ENCODE measurements at regions not wholly inside any gene's neighbourhood (a gene's known extent, or its start where the extent isn't known, plus 50 kb on each side); places are given as distances from the start of the nearest gene placed in this dataset.

DNA sequence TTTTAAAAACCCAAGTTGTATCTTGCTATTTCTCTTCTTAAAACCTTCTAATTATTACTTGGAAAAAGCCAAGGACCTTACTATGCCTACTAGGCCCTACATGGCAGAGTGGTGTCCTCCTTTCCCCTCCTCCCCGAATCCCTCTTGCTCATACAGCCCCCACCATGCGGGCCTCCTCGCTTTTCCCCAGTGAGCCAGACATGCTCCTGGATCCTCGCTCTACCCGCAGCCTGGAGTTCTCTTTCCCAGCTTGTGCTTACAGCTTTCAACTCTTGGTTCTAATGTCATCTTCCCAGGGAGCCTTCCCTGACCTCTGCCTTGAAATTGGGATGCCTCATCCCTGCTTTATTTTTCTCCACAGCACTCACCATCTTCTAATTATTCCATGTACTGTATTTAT, 111.8 kb upstream of the TLE3 start:
- DNase-seq, result no peak

DNA sequence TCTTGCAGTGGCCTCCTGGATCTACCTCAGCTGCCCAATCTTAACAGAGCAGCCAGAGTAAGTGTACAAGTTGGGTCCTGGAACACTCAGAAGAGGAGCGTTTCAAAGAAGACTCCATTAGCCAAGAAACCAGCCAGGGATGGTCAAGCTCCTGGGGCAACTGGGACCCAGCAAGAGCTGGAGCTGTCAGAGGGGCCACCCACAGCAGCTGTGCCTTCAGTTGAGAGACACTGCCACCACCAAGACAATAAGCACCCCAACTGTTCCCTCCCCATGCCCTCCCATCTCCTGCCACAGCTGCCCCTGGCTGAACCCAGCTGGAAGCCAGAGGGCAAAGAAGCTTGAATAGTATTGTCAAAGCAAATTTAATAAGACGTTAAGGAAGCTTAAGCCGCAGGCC, 110.6 kb upstream of the TLE3 start:
- no peak for DNase-seq

DNA sequence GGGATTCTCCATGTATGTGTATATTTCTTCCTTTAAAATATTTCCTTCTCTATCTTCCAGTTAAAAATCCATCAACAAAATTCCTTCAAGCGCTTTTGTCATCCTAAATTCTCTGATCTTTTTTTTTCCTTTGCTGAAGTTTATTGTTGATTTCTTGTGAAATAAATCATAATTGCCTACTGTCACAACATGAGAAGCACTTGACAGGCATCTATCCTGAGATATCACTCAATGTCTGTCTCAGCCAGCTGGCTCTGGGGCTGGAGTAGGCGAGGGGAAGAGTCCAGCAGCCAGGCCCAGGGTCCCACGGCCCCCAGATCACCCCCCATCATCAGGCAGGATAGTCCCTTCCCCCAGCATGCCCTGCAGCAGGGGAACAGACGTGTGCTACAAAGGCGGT, 109.0 kb upstream of the TLE3 start:
- DNase-seq, result no peak

DNA sequence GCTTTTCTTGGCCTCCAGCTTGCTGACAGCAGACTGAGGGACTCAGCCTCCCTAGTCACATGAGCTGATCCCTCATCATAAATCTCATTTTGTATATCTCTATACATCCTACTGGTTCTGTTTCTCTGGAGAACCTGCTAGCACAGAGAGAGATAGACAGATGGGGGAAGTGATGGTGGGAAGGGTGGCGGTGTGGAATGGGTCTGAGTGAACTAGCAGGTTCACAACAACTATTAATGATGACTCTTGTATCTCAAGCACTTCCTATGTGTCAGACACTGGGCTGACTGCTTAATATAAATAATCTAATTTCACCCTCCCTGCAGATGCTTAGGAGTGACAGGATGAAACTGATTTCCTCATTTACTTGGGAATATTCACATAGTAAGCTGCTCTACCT, 106.9 kb upstream of the TLE3 start:
- no peak for DNase-seq

DNA sequence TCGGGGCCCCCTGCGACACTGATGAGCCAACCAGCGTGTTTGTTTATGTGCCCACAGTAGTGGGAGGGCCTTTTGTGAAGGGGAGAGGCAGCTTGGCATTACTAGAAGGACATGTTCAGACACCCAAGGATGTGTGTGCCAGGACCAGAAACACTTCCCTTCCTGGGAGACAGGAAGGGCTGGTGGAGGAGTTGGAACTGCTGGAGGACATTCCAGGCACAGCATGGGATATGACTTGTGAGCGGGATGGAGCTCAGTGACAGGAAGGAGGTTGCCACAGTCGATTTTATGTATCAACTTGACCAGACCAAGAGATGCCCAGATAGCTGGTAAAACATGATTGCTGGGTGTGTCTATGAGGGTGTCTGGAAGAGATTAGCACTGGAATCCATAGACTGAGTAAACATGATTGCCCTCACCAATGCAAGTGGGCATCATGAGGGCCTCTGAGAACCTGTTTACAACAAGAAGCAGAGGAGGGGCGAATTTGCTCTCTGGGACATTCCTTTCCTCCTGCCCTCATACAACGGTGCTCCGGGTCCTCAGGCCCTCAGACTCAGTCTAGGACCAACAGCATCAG, 106.4 kb upstream of the TLE3 start:
- DNase-seq, result no peak

DNA sequence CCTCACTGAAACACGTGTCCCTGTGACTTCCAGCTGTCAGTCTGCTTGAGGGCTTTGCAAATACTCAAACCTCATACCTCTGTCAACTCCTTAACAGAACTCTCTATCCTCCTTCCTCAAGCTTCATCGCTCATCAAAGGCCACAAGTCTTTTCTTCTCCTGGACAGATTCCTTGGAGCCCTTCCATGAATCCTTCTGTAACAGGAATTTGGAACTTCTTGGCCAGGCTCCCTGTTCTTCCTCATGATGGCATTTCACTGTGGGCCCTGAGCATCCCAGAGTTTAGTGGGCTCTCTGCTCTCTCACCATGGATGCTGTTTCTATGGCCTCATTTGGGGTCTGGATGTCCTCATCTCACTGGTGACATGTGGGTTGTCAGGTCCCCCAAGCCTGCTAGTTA, 105.0 kb upstream of the TLE3 start:
- DNase-seq, result no peak

DNA sequence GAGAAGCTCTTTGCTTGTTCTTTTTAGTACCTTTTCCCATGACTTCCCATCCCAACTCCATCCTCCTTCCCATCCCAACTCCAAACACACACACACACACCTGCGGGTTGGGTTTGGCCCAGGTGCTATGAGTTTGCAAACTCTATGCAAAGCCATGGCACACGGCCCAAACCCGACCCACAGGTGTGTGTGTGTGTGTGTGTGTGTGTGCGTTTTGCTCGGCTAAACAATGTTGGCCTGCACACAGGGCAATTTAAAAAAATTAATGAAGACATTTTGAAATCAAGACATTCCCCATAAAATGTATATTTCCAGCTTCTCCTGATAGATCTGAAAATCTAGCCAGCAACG, 103.7 kb upstream of the TLE3 start:
- no peak for DNase-seq

DNA sequence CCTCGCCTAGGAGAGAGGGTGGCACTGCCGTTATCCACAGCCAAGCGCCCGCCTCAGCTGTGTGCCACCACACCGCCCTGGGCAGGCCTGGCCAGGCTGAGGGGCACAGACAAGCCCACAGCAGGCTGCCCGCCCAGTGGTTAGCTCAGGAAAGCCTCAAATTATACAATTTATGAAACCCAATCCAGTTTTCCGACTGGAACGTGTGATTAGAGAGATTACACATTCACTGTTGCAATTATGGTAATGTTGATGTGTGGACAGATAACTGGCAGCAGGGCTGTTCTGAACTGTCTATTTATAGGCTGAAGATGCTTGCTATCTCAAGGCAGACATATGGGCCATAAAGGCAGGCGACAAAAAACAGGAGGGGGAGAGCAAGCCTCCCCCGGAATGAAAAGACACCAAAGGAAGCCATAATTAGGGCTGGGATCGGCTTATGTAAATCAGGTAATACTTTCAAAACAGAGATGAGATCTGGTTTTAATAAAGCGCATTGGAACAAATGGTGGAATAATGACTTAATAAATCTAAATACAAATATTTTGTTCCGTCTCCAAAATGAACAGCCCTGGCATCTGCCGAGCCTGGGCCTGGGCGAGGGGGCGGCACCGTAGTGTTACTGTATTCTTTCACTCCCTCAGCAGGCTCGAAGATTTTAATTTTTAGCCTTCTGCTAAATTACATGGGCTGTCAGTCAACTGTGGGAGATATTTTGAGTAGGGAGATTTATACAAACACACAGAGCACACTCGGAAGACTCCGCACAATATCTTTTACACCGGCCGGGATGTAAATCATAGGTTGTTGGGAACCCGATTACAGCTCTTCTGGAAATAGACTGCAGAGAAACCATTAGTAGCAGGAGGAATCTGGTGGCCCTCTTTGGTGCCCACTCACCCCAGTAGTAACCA, 103.1 kb upstream of the TLE3 start:
- no peak for DNase-seq

DNA sequence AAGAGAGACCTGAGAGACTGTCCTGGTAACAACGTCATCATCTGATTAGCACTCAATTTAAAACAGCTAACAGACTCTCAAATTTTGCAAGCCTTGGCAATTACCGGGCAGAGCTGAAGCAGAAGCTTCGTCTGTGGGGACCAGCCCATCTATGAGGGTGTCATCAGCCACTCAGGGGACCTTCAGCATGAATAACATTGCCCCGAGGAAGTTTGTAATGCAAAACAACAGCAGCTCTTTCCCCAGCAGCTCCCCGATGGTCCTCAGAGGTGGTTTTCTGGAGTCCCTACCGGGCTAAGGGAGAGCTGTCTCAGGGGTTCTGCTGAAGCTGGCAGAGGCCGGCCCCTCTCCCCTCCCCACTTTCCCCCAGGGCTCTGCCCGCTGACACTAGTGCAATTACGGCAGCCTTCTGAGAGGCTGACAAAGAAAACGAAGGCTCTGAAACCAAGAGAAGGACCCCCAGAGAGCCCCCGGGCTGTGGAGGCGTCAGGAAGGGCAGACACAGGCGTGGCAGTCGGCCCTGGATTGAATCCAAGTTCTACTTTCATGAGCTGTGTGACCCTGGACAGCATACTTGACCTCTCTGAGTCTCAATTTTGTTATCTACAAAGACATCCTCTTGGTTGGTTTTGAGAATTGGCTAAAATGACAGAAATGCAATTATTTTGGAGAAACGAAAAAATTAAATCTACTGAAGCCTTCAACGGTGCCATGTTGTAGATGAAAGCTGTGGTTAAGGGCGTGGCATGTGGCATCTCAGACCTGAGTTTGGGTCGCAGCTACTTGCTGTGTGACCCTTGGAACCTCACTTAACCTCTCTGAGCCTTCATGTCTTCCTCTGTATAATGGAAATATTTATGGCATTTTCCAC, 102.1 kb upstream of the TLE3 start:
- no peak for DNase-seq

DNA sequence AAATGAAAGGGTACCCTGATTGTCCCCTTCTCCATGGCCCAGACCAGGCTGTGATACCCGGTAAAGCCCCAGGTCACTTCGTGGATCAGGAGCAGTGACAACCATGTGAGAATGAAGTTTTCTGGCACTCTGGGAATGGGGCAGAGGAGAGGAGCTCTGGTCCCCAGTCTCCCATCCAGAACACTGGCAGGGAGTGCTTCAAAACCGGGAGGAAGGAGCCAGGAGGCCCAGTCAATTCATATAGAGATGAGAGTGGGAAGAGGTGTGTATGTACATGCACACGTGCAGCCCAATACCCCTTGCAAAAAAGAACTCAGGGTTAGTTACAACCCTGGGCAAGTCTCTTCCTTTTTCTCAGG, 101.4 kb upstream of the TLE3 start:
- no peak for DNase-seq

DNA sequence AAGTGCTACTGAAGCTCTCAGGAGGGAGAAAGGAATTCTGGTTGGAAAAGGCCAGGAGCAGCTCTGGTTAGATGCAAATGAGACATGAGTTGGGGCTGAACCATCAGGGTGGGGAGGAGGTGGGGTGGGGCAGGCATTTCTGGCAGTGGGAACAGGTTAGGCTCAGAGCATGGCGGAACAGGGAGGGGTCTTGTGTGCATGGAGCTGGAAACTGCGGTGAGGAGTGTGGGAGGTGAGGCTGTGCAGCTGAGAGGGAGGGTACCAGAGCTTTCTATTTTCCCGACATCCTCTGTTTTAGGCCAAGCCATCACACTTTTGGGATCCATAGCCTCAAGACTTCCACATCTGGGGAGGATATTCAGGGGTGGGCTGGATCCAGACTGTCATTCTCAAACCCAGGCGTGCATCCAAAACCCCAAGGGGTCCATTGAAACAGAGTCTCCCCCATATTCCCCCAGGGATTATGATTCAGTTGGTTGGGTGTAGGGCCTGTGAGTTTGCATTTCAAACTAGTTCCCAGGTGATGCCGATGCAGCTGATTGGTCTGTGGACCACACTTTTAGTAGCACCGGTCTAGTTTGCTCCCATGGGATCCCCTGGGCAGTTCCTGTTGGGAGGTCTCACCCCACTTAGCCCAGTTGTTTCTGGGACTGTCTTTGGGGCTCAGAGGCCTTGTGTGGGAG, 100.9 kb upstream of the TLE3 start:
- no peak for DNase-seq

DNA sequence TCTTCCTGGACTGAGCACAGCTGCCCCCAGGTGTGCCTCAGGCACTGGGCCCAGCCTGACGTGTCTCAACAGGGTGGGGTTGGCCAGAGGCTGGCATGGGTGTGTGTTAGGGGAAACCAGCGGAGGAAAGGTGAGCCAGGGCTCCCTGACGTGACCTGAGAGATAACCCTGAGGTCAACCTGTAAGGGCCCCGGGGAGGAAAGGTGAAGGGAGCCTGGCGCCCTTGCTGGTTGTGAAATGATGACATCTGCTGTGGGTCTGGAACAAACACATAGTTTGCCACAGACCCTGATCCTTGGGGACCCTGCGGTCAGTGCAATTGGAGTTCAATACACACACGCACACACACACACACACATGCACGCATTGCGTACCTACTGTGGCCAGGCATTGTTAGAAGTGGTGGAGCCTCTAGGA, 100.2 kb upstream of the TLE3 start:
- DNase-seq, result no peak

DNA sequence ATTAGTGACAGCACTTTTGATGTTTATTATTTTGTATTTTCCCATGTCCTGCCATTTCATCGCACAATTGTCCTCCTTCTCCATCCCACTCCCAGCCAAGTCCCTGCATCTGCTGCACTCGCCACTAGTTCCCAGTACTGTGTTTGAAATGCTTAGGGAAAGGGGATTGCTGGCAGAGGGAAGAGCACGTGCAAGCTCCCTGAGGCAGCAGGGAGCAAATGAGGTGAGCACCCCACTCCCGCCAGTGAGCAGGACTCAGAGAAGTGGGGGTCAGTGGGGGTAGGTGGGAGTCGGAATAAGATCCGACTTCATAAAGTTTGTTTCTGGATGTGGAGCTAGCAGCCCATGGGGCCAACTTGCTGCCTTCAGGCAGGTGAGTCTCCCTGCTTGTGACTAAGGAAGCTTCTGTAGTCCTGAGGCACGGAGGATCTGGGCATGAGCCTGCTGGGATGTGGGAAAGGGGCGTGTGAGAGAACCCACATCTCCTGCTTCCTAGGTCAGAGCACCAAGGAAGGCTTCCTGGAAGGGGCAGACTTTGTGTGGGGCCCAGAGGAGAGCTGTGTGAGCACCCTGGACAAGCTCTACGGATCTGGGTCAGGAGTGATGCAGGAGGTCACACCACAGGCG, 99.7 kb upstream of the TLE3 start:
- DNase-seq, result no peak

DNA sequence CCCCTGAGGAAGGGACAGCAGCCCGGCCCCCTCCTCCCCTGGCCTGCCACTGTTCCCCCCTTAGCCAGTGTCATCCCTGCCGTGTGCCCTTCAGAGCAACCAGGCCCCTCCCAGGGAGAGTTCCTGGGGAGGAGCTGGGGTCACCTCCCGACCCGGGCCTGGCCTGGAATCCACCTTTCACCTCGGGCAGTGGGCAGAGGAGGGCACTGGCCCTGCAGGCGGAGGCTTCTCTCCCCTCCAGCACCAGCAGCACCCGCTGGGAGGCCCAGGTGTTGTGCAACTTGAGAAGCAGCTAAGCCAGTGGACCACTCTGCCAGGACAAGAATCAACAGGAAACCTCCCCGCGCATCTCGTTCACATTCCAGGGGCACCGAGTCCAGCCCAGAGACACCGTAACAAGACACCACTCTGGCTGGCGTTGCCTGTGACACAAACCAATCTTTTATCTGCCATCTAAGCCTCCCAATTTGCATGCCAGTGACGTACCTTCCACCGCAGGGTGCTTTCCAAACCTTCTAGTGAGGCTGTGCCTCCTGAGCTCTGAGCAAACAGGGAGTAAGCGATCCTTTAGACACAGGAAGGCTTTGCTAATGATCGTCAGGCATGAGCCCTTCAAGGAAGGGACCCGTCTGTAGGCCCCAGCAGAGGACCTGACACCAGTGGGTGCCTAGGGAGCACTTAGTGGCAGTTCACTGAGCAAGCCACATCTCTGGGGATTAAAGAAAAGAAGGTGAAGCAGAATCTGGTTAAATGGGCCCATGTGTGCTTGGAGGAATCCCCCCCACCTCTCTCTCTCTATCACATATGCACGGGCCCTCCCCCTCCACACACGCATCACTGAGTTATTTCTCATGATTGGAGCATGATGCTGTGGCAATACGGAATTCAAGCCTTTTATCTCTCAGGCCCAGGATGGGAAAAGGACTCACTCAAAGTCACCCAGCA, 98.9 kb upstream of the TLE3 start:
- peak; percentile 92 for DNase-seq

DNA sequence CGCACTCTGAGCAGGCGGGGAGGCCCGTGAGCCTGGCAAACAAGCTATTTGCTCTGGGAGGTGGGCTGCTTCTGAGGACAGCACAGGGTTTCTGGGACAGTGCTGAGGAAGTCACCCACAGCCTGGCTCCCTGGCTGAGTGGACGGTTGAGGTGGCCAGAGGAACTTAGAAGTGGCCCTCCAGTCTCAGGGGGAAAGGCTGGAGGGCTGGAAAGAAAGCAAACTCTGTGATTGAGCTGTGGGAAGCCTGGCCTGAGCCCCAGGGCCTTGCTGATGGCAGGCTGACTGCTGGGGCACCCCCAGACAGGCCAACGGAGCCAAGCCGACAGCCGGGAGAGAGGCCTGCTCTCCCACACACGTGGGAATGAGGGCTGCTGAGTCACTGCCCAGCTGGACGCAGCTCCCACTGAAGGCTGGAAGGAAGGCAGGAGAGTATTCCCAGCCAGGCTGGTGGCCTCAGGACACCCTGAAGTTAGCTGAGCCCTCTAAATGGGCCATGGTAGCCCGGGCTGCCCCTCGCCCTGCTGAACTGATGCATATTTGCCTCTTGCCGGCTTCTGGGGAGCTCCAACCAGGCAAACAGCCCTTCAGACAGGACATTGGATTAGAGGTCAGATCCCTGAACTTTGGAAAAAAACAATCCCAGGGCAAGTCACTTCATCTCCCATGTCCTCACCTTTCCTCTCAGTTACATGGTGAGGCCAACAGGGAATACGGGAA, 98.0 kb upstream of the TLE3 start:
- no peak for DNase-seq

DNA sequence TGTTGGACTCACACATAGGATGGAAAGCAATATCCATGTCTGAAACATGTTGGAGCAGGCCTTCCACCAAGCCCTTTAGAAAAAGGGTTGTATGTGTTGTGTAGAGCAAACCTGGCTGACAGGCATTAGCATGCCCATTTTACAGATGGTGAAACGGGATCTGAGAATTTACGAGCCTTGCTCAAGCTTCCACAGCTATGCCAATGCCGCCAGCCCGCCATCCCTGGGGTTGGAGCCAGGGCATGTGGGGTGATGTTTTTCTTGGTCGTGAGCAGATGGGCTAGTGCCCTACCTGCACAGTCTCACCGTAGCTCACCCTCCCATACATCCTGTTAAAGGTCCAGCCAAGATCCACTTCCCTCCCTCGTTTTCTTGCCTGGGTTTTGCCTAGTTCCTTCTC, 97.5 kb upstream of the TLE3 start:
- no peak for DNase-seq

DNA sequence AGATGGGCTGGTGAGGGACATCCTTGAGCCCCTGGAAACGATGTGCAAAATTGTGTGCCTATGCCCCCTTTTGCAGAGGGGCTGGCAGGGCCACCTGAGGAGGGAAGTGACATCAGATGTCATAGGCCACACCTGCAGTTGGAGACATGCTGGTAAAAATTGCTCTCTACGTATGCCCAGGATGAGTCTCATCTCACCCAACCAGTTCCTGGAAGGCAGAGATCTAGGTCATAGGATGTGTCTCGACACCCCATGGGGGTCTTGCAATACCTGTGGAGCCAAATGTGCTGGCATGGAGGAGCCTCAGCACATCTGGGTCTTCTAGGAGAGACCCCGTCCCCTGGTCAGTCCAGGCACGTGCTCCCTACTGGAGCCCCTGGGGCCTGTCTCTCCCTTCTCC, 96.5 kb upstream of the TLE3 start:
- no peak for DNase-seq

DNA sequence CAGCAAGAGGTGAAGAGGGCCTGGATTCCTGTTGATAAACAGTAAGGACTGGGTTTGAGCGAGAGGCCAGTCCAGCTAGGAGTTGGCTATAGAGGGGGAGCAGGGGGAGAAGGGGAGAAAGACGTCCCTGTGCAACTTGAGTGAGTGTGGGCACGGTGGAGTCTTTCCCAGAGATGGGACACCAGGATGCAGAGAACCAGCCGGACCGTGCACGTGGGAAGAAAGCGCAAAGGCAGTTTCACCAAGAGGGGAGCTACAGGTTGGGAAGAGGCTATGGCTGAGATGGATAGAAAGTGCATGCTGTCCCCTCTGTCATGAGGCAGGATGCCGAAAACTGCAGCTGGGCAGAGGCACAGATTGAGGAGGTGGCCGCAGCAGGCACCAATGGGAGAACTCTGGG, 96.0 kb upstream of the TLE3 start:
- DNase-seq, result no peak

DNA sequence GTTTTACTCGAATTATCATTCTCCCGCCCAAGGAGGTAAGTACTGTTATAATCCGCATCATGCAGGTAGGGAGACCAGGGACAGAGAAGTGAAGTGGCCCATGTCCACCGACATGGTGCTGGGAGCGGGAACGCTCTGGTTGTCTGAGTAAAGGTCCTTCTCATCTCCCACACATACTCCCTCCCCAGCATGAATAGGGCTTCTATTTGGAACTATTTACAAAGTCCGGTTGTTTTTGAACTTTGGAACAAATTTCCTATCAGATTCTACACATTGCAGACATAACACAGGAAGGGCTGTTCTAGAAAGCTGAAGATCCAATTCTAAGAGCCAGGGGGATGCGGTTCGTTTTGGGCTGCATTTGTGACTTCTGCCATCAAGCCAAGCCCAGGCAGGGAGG, 94.8 kb upstream of the TLE3 start:
- DNase-seq, result no peak

DNA sequence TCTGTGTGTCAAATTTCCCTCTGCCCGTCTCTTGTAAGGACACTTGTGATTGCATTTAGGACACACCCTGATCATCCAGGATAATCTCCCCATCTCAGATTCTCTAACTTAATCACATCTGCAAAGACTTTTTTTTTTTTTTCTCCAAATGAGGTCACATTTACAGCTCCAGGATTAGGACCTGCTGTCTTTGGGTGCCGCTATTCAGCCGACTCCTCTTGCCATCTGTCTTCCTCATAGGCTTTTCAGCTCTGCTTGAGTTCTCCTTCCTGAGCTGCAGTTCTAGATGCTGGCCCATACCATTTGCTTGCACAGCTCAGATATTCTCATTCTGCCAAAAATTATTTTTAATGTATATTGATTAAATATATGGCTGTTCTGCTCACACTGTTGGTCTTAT, 94.3 kb upstream of the TLE3 start:
- no peak for DNase-seq

DNA sequence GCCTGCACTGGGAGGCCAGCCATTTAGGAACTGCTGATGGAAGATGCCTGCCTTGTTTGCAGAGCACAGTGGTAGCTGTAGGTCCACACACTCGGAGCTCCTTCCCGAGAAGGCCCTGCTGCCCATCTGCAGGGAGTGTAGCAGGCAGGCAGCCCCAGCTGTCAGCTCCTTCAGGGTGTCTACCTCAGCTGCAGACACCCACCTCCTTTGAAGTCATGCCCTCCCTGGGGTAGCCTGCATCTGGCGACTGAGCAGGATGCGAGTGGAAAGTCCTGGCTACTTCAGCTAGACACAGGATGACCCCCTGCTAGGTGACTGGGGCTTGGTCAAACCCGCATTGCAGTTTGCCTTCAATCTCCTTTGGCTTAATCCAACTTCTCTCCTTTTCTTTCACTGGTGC, 93.2 kb upstream of the TLE3 start:
- no peak for DNase-seq
